ENCODE measurements at regions not wholly inside any gene's neighbourhood (a gene's known extent, or its start where the extent isn't known, plus 50 kb on each side); places are given as distances from the start of the nearest gene placed in this dataset.
A peak's percentile ranks its signal among the peaks of the same experiment; 100 is the strongest.

- TF ChIP-seq RUNX3 (IDR thresholded peaks at IDR 0.05; ENCODE audit: low read length) (peak; percentile 26), ATF3 (IDR thresholded peaks at IDR 0.05; ENCODE audit: borderline replicate concordance, extremely low read depth, low read depth, low read length) (no peak)
Measured at GRCh38 chr1:29688471-29689365, 452.4 kb downstream of the PTPRU start (continued).

DNA sequence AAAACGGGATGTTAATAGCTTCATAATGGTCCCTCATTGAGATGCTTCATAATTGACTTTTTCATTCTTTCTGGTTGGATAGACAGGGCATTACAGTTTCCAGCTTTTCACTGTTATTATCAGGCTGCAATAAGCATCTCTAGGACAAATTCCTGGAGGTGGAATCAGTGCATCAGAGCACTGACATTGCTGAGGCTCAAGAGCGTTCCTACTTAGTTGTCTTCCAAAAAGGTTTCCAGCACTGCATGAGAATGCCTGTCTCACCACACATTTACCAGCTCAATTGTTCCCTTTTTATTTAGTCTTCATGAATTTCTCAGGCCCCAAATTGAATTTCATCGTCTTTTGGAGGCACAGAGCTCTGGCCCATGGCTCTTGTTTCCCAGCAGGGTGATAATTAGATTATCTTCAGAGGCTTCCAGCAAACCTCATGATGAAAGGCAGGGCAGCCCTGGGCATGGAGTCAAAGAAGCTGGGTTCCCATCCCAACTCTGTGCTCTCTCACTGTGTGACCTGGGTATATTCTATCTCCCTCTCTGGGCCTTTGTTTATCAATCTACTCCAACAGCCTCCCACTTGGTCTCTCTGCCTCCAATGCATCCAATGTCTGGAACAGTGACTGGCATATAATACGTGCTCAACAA, 451.4 kb downstream of the PTPRU start:
- intact Hi-C loops (cut with micrococcal nuclease; ENCODE audit: unreplicated experiment) (no loop called here), in situ Hi-C loops (cut with MboI) (no loop called here)
- Histone ChIP-seq H3K27me3 (replicated peaks in 1 of 2; ENCODE audit: control insufficient read depth in 2 of 2, insufficient read depth in 2 of 2, low read length in 1 of 2) (no peaks in the 10 kb centered on the region), H3K9ac (ENCODE audit: control insufficient read depth, insufficient read depth, low read length) (no peak overlapping the region), H2AFZ (ENCODE audit: control insufficient read depth, low read depth, low read length) (no peak overlapping the region), H3K9me3 (replicated peaks; ENCODE audit: control insufficient read depth, insufficient read depth, low read length) (no peaks in the 10 kb centered on the region), H4K20me1 (ENCODE audit: control insufficient read depth, insufficient read depth) (no peaks in the 10 kb centered on the region), H3K27ac (ENCODE audit: control insufficient read depth, insufficient read depth) (no peak overlapping the region), H3K79me2 (ENCODE audit: control insufficient read depth, insufficient read depth, low read length) (no peaks in the 10 kb centered on the region), H3K4me3 (no peak overlapping the region), H3K4me2 (ENCODE audit: control insufficient read depth, insufficient read depth) (no peak overlapping the region), H3K4me1 (ENCODE audit: control insufficient read depth, insufficient read depth, low read length) (peaks cover 28% of the 10 kb centered on the region), H3K36me3 (ENCODE audit: control insufficient read depth in 2 of 2, insufficient read depth in 2 of 2, low read length in 1 of 2) (no peaks in the 10 kb centered on the region)
- ChIA-PET POLR2A (no interaction called here), RAD21 (ENCODE audit: unreplicated experiment) (no interaction called here), CTCF (no interaction called here), SMC1A (ENCODE audit: uncharacterized antibody, unreplicated experiment) (no interaction called here)
- FAIRE-seq, result no peak
- ATAC-seq, result no peak
- TF ChIP-seq, protein P1, sequence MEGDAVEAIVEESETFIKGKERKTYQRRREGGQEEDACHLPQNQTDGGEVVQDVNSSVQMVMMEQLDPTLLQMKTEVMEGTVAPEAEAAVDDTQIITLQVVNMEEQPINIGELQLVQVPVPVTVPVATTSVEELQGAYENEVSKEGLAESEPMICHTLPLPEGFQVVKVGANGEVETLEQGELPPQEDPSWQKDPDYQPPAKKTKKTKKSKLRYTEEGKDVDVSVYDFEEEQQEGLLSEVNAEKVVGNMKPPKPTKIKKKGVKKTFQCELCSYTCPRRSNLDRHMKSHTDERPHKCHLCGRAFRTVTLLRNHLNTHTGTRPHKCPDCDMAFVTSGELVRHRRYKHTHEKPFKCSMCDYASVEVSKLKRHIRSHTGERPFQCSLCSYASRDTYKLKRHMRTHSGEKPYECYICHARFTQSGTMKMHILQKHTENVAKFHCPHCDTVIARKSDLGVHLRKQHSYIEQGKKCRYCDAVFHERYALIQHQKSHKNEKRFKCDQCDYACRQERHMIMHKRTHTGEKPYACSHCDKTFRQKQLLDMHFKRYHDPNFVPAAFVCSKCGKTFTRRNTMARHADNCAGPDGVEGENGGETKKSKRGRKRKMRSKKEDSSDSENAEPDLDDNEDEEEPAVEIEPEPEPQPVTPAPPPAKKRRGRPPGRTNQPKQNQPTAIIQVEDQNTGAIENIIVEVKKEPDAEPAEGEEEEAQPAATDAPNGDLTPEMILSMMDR (IDR thresholded peaks at IDR 0.05 in 2 of 3, conservative IDR thresholded peaks at IDR 0.05 in 1 of 3; ENCODE audit: control insufficient read depth in 2 of 3, extremely low read depth in 1 of 3, insufficient read depth in 1 of 3, low read depth in 3 of 3, low read length in 3 of 3), result no peak
- no peak for TF ChIP-seq POLR2AphosphoS2 (IDR thresholded peaks at IDR 0.05; ENCODE audit: low read depth, low read length)
- no peak for TF ChIP-seq GABPA (IDR thresholded peaks at IDR 0.05; ENCODE audit: low read depth)
- TF ChIP-seq IRF4 (IDR thresholded peaks at IDR 0.05; ENCODE audit: low read depth, low read length), result no peak
- TF ChIP-seq LARP7 (IDR thresholded peaks at IDR 0.05), result no peak
- no peak for TF ChIP-seq RELA (IDR thresholded peaks at IDR 0.05; ENCODE audit: borderline replicate concordance, partially characterized antibody)
- no peak for TF ChIP-seq RAD21 (IDR thresholded peaks at IDR 0.05; ENCODE audit: insufficient read depth, low read depth, low read length)
- TF ChIP-seq NR2C2 (IDR thresholded peaks at IDR 0.05; ENCODE audit: borderline replicate concordance, control insufficient read depth, insufficient read length, low read depth), result no peak
- no peak for TF ChIP-seq USF1 (IDR thresholded peaks at IDR 0.05; ENCODE audit: borderline replicate concordance, extremely low read length, insufficient read depth, low read depth, low read length)
- no TSS peak for BruUV-seq (replicated peaks)
- no peak for DNase-seq (ENCODE audit: low read depth, low spot score)
- WGBS (ENCODE audit: insufficient coverage, insufficient replicate concordance, low lambda C conversion rate, missing lambda C conversion rate), result 13% methylated on average over 4 of the region's 4 CpGs
